Activated CD8-positive, alpha-beta memory T cell treated with anti-CD3 and anti-CD28 coated beads, Interleukin-2, amount 50 U/mL, for 24 hours (primary cell): ENCODE measurements at regions not wholly inside any gene's neighbourhood (a gene's known extent, or its start where the extent isn't known, plus 50 kb on each side); places are given as distances from the start of the nearest gene placed in this dataset.

Experiments
- DNase-seq: peaks from one replicate; pipeline ENCODE4 v3.0.0-alpha.2; 2020; ENCODE audit errors: extremely low read depth

DNA sequence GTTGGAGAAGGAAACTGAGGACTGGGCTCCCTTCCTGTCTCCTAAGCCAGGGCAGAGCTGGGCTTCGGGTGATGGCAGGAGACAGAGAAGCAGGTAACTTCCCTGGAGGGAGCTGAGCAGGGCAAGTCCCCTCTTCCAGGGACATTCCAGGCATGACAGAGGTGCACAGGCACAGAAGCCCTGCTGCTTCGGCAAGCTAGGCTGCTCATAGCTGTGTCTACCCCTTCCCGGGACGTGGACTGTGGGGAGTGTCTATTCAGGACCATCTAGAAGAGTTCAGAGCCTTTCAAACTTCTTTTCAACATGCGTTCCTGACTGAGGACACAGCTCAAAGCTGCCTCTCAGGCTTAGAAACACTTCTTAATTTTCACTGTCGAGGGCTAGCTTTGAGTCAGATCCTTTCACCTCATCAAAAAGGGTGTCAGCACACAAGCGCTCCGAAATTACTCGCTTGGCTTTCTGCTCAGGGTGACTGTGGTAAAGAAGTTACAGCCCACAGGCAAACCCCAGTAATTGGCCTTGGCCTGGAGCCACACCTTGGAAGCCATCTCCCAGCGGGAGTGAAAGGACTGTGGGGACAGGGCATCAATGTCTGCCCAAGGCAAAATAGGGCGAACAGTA lies 63.7 kb upstream of the STEAP1B start:
- DNase-seq = no peak

DNA sequence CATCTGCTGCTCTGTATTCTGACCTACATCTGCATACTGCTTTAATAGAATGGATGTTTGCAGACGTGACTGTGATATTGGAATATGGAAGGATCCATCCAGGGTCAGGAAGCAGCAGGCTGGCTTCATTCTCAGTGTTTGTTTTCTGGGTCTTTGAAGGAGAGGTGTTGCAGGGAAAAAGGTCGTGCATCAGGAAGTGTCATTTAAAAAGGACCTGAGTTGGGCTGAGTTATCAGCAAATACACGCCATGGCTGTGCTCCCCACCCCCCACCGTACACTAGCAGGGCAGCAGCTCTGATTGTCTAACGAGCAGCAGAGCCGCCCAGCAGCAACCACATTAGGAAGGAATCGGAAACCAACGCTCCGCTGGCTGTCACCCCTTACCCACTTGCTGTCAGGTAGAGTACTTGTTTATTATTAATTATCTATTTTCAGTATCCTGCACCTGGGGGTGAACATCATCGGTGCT lies 63.1 kb upstream of the STEAP1B start:
- no peak for DNase-seq

DNA sequence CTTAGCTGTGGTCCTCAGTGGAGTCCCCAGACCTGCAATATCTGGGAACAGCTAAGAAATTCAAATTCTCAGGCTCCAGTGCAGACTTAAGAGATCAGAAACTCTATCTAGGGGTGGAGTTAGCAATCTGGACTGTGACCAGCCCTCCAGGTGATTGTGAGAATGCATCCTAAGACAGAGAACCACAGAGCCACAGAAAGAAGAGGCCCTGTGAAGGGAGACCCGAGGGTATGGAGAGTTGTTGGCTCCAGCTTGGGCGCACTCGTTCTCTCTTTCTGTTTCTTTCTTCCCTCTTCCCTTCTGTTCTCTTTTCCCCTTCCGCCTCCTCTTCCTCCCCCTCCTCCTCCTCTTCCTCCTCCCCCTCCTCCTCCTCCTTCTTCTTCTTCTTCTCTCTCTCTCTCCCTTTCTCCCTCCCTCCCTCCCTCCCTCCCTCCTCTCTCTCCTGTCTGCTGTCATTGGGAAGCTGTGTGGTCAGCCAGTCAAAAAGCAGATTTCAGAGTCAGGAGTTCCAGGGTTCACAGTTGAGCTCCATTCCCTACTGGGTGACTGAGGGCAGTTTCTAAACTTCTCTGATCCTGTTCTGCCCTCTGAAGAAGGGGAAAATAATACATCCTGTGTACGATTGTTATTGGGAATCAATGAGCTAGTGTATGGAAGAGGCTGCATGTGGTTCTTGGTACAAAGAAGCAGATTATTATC lies 62.1 kb upstream of the STEAP1B start:
- DNase-seq = no peak

DNA sequence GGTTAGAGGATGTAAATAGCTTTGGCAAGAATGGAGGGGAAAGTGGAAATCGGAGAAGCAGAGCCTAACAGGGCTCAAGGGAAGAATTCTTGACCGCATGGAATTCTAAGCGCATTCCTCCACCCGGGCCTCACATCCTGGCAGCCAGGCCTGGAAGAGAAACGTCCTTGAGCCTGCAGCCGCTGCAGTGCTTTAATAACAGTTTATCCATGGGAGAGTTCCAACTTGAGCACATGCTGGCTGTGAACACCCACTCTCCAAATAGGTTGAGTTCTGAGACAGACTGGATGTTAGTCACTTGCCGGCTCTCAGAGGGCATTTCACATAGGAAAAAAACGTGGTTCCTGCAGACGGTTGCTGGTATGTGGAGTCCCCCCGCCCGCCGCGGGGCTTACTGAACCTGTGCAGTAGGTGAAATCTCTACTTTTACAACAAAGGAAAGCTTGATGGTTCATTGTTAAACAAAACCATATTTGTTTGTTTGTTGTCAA lies 61.4 kb upstream of the STEAP1B start:
- no peak for DNase-seq

DNA sequence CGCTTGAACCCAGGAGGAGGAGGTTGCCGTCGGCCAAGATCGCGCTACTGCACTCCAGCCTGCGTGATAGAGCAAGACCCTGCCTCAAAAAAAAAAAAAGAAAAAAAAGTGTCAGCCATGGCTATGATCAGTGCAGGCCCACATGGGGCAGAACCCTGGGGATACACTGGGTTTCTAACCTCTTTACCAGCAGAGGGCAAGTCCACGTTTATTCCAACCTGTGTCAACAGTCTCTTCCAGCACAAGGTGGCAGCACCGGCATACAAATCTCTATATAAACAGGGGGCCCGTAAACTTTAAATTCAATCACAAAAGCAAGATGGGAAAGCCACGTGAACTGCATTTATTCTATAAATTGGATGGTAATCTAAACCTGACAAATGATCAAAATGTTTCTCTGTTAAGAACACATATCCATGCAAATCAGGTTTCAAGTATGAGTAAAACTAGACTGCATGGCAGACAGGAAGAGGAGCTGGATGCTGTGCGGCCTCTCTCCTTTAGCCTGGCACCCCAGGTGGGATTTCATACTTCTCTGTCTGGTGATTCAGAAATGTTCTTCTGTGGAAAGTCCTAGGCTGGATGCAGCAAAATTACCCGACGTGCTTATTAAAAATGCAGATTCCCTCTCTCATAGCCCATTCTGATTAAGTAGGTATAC lies 60.0 kb upstream of the STEAP1B start:
- peak; percentile 27 for DNase-seq

DNA sequence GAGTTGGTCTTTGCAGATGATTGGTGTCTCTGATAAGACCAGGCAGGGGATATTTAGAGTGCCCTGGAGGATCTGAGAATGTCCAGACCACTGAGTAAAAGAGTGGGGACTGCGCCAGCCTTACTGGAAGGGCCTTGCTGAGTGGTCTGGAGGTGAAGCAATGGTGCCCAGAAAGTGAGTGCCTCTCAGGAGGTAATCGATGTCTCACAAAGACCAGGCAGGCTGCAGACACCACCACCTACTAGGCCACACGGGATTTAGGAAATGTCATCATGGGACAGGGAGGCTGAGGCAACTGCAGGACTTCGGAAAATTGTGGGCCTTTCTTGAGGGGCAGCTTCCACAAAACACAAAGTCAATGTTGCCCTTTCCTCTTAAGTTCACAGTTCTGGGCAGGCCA lies 57.2 kb upstream of the STEAP1B start:
- DNase-seq = no peak

DNA sequence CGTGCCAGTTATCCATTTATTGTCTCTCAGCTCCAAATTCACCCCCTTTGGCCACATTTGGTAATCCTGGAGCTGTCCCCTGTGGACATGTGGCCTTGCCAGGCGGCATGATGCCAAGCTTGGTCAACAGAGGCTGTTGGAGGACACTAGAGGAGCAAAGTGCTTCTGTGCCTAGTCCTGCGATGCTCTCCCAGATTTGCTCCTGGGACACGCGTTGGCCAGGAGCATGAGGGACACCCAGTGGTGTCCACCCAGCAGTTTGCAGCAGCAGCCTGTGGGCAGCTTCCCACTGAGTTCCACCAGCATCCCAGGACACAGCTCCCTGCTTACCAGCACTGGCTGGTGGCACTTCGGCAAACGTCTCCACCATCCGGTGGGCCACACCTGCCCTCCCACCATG lies 55.5 kb upstream of the STEAP1B start:
- DNase-seq = no peak

DNA sequence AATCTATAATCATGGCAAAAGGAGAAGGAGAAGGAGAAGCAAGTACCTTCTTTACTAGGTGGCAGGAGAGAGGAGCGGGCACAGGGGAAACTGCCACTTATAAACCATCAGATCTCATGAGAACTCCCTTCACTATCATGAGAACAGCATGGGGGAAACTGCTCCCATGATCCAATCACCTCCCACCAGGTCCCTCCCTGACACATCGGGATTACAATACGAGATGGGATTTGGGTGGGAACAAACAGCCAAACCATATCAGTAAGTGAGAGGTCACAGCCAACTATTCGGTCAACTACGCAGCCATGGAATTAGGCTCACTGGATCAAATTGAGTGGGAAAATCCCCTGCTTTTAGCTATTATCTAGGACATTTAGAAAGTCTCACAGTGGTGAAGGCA lies 54.2 kb upstream of the STEAP1B start:
- no peak for DNase-seq

DNA sequence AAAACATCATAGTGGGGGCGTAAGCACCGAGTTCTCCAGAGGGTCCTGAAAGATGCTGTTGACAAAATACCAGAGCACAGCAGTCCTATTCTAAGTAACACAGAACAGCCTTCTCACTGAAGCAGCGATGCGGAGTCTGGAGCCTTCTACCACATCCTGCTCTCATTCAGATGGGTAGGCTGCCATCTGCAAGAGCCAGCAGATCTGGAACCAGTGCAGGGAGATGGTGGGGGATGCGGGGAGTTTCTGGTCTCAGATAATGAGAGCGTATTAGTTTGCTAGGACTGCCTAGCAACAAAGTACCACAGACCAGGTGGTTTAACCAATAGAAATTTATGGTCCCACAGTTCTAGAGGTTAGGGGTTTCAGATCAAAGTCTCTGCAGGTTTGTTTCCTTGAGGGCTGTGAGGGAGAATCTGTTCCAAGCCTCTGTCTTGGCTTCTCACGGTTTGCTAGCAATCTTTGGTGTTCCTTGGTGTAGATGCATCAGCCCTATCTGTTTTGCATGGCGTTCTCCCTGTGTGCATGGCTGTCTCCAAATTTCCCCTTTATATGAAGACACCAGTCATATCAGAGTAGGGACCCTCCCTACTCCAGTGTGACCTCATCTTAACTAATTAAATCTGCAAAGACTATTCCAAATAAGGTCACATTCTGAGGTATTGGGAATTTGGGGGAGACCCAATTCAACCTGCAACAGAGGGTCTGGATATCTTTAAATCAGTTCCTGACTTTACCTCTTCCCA lies 52.0 kb upstream of the STEAP1B start:
- DNase-seq = no peak

DNA sequence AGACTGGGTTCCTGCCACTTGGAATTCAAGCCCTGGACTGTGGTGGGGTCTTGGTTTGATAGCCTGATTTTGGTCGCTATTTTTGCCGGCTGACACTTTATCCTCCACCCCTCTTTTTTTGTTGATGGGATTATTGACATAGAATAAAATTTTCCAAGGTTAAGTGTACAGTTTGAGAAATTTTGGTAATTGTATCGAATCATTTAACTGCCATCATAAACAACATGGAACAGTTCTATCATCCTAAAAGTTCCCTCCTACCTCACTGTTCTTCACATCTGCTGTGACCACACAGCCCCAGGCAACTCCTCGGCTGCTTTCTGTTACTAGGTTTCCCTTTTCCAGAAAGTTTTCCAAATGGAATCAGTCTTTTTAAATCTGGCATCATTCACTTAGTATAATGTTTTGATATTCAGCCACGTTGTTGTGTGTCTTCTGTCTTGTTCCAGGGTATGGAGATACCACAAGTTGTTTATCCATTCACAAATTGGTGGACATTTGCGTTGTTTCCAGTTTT lies 50.6 kb upstream of the STEAP1B start:
- no peak for DNase-seq

DNA sequence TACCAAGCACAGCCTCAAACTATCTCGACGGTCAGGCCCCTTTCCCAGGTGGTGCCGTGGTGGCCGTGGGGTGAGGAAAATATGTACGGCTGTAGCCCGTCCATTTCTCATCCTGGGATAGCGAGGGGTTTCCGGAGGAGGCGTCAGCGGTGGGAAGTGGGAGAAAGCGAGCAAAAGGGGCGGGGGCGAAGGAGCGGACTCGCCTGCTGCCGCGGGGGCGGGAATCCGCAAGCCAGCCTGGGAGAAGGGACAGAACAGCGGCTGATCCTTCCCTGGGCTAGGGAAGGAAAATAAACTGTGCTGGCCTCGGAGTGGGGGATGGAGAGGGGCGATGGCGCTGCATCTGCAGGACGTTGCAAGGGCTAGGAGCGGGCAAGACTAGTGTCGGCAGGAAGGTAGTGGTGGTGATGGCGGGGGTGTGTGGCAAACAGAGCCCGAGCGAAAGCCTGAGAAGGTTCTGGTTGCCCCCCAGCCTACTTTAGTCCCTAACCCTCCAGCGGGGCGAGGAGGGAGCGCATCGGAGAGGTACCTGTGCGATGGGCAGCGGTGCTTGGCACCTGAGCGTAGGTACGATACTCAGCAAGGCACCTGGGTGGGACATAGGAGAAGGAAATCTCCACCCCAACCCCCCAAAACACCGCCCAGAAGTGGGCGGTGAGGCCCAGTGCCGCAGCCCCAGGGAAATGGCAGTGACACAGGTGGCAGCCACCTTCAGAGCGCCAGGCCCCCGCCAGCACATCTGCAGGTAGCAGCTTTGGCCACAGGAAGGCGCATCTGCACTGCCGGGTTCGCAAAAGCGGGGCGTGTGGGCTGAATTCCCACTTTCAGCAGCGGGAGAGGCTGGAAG lies 49.9 kb upstream of the STEAP1B start:
- DNase-seq = no peak
